ENCODE measurements at regions not wholly inside any gene's neighbourhood (a gene's known extent, or its start where the extent isn't known, plus 50 kb on each side); places are given as distances from the start of the nearest gene placed in this dataset.
"Not testable (repeated sequence)": the region's sequence is repeated elsewhere in the genome, so short reads cannot be mapped to it uniquely, and the experiment has no call there.

GRCh38 chr2:195535911-195536522 lies 121.0 kb upstream of the SLC39A10 start:
- DNase-seq: peak; percentile 80

GRCh38 chr2:195534971-195535370 lies 122.1 kb upstream of the SLC39A10 start:
- DNase-seq: no peak

- DNase-seq: peak; percentile 78
Measured at GRCh38 chr2:195533771-195534642, 123.0 kb upstream of the SLC39A10 start.

DNA sequence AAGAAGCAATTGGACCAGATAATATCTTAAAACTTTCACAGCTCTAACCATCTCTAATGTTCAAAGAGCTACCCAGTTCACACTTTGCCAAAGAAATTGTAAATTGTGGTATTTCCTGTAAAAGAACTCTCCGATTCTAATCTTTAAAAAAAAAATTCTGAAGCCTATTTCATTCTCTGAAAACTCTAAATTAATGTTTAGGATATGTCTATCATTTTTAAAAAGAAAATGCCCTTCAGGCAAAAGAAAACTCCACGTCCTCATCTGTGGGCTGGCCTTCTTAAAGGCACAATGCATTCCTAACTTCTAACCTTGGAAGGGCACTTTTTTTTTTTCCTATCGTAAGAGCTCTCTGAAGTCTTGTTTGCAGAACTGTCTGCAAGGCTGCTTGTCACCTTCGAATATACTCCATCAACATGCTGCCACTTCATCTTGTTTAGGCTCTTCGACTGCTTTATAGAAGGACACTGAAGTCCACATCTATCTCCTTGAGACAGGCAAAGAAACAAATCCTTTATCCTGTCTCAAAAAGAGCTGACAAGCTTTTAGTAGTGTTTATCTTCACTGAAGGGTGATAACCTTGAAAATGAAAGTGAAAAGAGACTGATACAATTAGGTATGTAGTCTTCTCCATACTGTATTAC lies 124.3 kb upstream of the SLC39A10 start:
- peak; percentile 26 for DNase-seq

DNA sequence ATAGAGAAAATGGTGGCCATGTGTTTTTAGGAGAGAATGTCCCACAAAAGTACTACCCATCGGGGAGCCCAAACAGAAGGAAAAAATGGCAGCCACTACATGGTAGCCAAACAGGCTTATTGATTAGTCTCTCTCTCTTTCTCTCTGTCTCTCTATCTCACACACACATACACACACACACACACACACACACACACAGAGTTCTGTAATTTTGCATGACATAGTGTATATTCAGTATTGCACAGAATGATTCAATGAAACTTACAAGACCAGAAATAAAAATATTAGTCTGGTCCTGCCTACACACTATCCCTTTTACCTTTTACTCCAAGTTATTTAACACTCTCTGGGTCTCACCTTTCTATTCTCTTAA lies 124.8 kb upstream of the SLC39A10 start:
- DNase-seq: peak; percentile 10

GRCh38 chr2:195531754-195532153 lies 125.3 kb upstream of the SLC39A10 start:
- DNase-seq: no peak

GRCh38 chr2:195523242-195523641 lies 133.8 kb upstream of the SLC39A10 start:
- DNase-seq: not testable (repeated sequence)

DNA sequence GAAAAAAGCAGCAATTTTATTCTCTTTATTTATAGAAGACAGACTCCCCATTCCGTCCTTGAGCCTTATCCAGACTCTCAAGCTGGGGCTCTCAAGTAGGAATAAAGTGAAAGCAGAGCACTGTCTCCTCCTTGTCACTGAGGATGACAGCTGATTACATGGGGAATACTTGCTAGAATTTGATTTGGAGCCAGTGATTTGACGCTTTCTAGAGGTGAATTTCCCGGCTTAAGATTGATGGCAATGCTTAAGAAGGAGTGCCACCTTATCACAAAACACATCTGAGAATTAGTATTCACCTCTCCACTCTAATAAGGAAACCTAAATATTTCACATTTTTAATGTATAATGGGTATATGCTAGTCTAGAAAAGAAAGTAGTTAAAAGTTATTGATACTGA lies 135.4 kb upstream of the SLC39A10 start:
- no peak for DNase-seq

- DNase-seq: no peak
Measured at GRCh38 chr2:195520671-195521155, 136.3 kb upstream of the SLC39A10 start.

- no peak for DNase-seq
Measured at GRCh38 chr2:195515551-195515950, 141.5 kb upstream of the SLC39A10 start.

DNA sequence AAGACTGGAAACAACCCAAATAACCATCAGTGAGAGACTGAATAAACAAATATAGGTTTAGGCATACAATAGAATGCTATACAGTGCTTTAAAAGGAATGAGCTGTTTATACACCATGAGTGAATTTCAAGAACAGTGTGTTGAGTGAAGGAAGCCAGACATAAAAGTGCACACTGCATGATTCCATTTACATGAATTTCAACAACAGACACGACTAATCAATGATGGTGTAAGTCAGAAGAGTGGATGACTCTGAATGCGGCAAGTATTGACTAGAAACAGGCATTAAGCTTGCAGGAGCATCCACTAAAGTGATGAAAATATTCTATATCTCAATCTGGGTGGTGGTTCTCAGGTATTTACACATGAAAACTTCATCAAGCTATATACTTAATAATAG lies 142.7 kb upstream of the SLC39A10 start:
- DNase-seq: no peak

DNA sequence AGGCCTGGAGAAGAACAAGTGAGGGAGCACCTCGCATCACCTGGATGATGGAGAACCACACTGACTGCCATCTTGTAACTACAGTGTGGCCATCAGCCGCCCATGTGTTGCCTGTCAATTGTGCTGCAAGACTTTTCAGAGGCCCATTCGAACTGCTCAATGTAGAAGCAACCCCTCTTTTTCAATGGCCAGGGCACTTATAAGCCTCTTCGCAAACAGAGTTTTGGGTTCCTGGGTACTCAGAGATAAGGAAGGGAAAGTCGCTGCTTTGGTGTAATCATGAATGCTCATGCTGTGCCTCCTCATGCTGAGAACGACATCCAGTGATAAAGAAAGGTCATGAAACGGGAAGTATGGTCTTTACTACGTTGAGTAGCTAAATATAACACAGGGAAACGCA lies 143.9 kb upstream of the SLC39A10 start:
- no peak for DNase-seq

DNA sequence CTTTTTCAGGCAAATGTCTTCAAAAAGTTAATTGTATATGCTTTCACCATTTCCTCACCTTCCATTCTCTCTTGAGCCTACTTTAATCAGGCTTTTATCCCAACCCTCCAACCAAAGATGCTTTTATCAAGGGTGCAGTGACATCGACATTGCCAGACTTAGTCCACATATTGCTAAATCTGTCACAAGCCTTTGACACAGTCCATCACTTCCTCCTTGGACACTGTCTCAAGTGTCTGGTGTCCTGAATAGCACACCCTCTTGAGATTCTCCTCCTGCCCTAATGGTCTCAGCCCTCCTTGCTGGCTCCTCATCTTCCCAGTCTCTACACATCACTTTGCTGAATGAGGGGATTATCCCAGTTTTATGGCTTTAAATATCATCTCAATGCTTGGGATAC lies 147.5 kb upstream of the SLC39A10 start:
- DNase-seq: no peak

GRCh38 chr2:195508139-195508455 lies 148.9 kb upstream of the SLC39A10 start:
- no peak for DNase-seq

DNA sequence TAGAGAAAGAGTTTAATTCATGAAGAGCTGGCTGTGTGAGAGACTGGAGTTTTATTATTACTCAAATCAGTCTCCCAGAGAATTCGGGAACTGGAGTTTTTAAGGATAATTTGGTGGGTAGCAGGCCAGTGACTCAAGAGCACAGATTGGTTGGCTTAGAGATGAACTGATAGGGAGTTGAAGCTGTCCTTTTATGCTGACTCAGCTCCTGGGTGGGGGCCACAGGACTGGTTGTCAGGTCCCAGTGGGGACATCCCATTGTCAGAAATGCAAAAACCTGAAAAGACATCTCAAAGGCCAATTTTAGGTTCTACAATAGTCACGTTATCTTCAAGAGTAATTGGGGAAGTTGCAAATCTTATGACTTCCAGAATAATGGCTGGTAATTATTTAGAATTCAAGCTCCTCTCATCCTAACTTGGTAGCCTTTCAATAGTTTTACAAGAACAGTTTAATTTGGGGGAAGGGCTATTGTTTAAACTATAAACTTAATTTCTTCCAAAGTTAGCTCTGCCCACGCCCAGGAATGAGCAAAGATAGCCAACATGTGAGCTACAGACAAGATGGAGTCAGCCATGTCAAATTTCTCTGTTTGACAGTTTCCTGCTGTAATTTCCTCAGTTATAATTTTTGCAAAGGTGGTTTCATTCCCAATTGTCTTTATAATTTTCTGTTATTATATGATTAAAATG lies 149.4 kb upstream of the SLC39A10 start:
- no peak for DNase-seq

DNA sequence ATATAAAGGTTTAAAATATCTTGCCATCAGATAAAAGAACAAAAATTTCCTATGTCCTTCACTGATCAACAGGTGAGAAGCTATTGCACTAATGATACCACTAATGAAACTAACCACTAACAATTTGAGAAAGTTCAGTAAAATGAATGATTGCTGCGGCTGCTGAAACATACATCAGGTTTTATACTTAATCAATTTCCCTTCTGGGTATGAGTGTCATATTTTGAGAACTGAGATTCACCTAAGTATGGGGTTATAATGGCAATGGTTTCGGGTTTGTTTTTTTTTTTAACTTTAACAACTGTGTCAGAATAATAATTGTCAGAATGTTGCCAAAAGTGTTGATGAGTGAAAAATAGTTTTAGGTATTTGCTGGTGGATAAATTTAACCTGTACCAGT lies 151.3 kb upstream of the SLC39A10 start:
- no peak for DNase-seq

- DNase-seq: no peak
Measured at GRCh38 chr2:195503208-195503607, 153.8 kb upstream of the SLC39A10 start.

- no peak for DNase-seq
Measured at GRCh38 chr2:195501746-195502145, 155.3 kb upstream of the SLC39A10 start.

- DNase-seq: no peak
Measured at GRCh38 chr2:195500879-195501278, 156.1 kb upstream of the SLC39A10 start.

- no peak for DNase-seq
Measured at GRCh38 chr2:195498839-195499490, 158.1 kb upstream of the SLC39A10 start.

- DNase-seq: peak; percentile 83
Measured at GRCh38 chr2:195498176-195498575, 158.8 kb upstream of the SLC39A10 start.

GRCh38 chr2:195496991-195497390 lies 160.0 kb upstream of the SLC39A10 start:
- no peak for DNase-seq

- no peak for DNase-seq
Measured at GRCh38 chr2:195495966-195496365, 161.1 kb upstream of the SLC39A10 start.

Measured in CD4-positive, alpha-beta T cell treated with Interleukin-6 for 4 hours (primary cell).